Right lobe of liver (tissue), 4 donors: ENCODE measurements at regions not wholly inside any gene's neighbourhood (a gene's known extent, or its start where the extent isn't known, plus 50 kb on each side); places are given as distances from the start of the nearest gene placed in this dataset.

Experiments
- POLR2A ChIP-seq: fragments of 450-650 bp; IDR thresholded peaks from one replicate; pipeline ENCODE4 v1.6.1; 2017; ENCODE audit warnings: antibody characterized with exemption, mild to moderate bottlenecking
- TF ChIP-seq, protein P1 (sequence below), 4 donors: fragments of 200-600 bp in 3 of 4; fragments of 450-650 bp in 1 of 4; IDR thresholded peaks; one replicate each; pipeline versions ENCODE4 v1.5.1 to v1.8.0; 2016 to 2022; ENCODE audit warnings: antibody characterized with exemption in 4 of 4, mild to moderate bottlenecking in 2 of 4
- donor health status: DM: no; HTN: no; CAD: no.
- donor health status: DM: no; HTN: no; CAD: no.
- donor health status: DM: no; HTN: yes; CAD: no.

DNA sequence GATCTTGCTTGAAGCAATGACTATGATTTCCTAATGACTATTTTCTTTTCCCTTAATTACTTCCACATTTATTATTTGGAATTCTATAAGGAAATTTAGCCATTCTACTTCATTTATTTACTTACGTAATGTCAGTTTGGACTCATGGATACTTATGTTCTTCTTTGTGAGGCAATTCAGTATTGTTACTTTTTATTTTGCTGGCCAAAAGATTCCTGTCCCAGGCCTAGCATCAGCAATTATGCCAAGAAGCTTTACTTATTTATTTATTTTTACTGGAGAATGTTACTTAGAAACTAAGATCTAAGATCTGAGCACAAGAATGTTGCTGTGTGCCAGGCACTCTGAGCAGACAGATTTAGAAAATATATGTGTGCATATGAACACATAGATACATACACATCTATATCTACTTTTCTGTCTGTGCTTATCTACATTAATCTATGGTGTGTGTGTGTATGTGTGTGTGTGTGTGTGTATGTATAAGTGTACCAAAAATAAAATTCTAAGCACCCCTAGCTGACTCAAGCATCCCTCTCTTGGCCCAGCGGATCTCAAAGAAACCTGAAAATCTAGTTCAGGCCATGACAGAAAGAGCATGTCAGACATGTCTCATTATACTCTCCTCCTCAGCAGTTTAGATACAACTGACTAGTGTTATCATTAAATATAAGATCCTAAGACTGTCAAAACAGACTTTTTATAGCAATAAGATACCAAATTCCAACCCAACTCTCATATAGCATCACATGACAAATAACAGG is 640.0 kb upstream of the GJE1 start:
- TF ChIP-seq, protein P1, sequence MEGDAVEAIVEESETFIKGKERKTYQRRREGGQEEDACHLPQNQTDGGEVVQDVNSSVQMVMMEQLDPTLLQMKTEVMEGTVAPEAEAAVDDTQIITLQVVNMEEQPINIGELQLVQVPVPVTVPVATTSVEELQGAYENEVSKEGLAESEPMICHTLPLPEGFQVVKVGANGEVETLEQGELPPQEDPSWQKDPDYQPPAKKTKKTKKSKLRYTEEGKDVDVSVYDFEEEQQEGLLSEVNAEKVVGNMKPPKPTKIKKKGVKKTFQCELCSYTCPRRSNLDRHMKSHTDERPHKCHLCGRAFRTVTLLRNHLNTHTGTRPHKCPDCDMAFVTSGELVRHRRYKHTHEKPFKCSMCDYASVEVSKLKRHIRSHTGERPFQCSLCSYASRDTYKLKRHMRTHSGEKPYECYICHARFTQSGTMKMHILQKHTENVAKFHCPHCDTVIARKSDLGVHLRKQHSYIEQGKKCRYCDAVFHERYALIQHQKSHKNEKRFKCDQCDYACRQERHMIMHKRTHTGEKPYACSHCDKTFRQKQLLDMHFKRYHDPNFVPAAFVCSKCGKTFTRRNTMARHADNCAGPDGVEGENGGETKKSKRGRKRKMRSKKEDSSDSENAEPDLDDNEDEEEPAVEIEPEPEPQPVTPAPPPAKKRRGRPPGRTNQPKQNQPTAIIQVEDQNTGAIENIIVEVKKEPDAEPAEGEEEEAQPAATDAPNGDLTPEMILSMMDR (IDR thresholded peaks at IDR 0.05) = no peak
- no peak for TF ChIP-seq POLR2A
